NCI-H1694 (cell line): ENCODE measurements at regions not wholly inside any gene's neighbourhood (a gene's known extent, or its start where the extent isn't known, plus 50 kb on each side); places are given as distances from the start of the nearest gene placed in this dataset.
A peak's percentile ranks its signal among the peaks of the same experiment; 100 is the strongest.

Experiments used
- DNase-seq: peaks from one replicate; lab custom pipeline; 2025; lab: John Stamatoyannopoulos, UW

GRCh38 chr13:22235285-22235949 lies 564.5 kb downstream of the FGF9 start:
- DNase-seq, result no peak

- DNase-seq, result no peak
Measured at GRCh38 chr13:22235950-22236290, 565.0 kb downstream of the FGF9 start.

- no peak for DNase-seq
Measured at GRCh38 chr13:22238269-22238668, 567.4 kb downstream of the FGF9 start.

- DNase-seq, result no peak
Measured at GRCh38 chr13:22240716-22241115, 569.8 kb downstream of the FGF9 start.

GRCh38 chr13:22243469-22244163 lies 572.7 kb downstream of the FGF9 start:
- no peak for DNase-seq

- DNase-seq, result no peak
Measured at GRCh38 chr13:22252281-22252830, 581.5 kb downstream of the FGF9 start.

GRCh38 chr13:22253107-22253506 lies 582.2 kb downstream of the FGF9 start:
- no peak for DNase-seq

- no peak for DNase-seq
Measured at GRCh38 chr13:22256111-22256639, 585.3 kb downstream of the FGF9 start.

- no peak for DNase-seq
Measured at GRCh38 chr13:22262001-22262885, 591.4 kb downstream of the FGF9 start.

GRCh38 chr13:22263185-22263584 lies 592.3 kb downstream of the FGF9 start:
- DNase-seq, result no peak

GRCh38 chr13:22265563-22265962 lies 594.7 kb downstream of the FGF9 start:
- DNase-seq, result no peak

GRCh38 chr13:22270881-22271280 lies 600.0 kb downstream of the FGF9 start:
- DNase-seq, result no peak

GRCh38 chr13:22271903-22272302 lies 601.0 kb downstream of the FGF9 start:
- no peak for DNase-seq

GRCh38 chr13:22275393-22275792 lies 604.5 kb downstream of the FGF9 start:
- no peak for DNase-seq

- DNase-seq, result no peak
Measured at GRCh38 chr13:22276616-22277015, 605.7 kb downstream of the FGF9 start.

GRCh38 chr13:22278336-22278929 lies 607.6 kb downstream of the FGF9 start:
- peak; percentile 2 for DNase-seq

- no peak for DNase-seq
Measured at GRCh38 chr13:22285867-22286266, 615.0 kb downstream of the FGF9 start.

GRCh38 chr13:22286338-22286737 lies 615.5 kb downstream of the FGF9 start:
- no peak for DNase-seq

GRCh38 chr13:22287343-22287920 lies 616.6 kb downstream of the FGF9 start:
- DNase-seq, result no peak

GRCh38 chr13:22288496-22288895 lies 617.6 kb downstream of the FGF9 start:
- no peak for DNase-seq

- DNase-seq, result no peak
Measured at GRCh38 chr13:22289711-22290110, 618.8 kb downstream of the FGF9 start.

GRCh38 chr13:22298530-22298929 lies 627.7 kb downstream of the FGF9 start:
- DNase-seq, result no peak
